LNCaP clone FGC (cell line): ENCODE measurements at regions not wholly inside any gene's neighbourhood (a gene's known extent, or its start where the extent isn't known, plus 50 kb on each side); places are given as distances from the start of the nearest gene placed in this dataset.

Experiments
- DNase-seq: peaks from one replicate; pipeline ENCODE4 v3.0.0-alpha.2; 2011; ENCODE audit warnings: low read depth
- H3K4me3 ChIP-seq: 2 replicates; pipeline ENCODE4 v1.5.1; 2011; ENCODE audit warnings: mild to moderate bottlenecking, low read depth, low read length, control low read depth
- TF ChIP-seq, protein P1 (sequence below): IDR thresholded peaks from 2 replicates; pipeline ENCODE4 v1.5.1; 2012; ENCODE audit warnings: mild to moderate bottlenecking; ENCODE audit not compliant: control insufficient read depth, insufficient read depth; ENCODE audit errors: extremely low read depth

DNA sequence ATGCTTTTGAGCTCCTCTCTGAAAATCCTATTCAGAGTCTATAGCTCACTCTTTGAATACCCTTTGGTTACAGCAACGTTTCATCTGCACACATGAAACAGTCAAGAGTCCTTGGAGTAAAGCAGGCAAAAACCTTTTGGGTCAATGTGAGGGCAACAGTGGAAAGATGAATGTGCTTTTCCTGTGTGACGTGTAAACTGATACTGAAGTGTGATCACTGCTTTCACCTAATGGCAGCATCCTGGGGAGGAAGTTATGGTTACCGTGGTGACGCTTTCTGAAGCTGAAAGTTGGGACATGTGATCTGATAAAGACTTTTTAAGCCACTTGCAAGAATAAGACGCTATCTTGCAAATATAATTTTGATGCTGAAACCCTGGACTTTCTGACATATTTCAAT lies 160.0 kb downstream of the SEC16B start:
- TF ChIP-seq, protein P1, sequence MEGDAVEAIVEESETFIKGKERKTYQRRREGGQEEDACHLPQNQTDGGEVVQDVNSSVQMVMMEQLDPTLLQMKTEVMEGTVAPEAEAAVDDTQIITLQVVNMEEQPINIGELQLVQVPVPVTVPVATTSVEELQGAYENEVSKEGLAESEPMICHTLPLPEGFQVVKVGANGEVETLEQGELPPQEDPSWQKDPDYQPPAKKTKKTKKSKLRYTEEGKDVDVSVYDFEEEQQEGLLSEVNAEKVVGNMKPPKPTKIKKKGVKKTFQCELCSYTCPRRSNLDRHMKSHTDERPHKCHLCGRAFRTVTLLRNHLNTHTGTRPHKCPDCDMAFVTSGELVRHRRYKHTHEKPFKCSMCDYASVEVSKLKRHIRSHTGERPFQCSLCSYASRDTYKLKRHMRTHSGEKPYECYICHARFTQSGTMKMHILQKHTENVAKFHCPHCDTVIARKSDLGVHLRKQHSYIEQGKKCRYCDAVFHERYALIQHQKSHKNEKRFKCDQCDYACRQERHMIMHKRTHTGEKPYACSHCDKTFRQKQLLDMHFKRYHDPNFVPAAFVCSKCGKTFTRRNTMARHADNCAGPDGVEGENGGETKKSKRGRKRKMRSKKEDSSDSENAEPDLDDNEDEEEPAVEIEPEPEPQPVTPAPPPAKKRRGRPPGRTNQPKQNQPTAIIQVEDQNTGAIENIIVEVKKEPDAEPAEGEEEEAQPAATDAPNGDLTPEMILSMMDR, result no peak
- no peak for DNase-seq
- H3K4me3 ChIP-seq, result no peak overlapping the region

DNA sequence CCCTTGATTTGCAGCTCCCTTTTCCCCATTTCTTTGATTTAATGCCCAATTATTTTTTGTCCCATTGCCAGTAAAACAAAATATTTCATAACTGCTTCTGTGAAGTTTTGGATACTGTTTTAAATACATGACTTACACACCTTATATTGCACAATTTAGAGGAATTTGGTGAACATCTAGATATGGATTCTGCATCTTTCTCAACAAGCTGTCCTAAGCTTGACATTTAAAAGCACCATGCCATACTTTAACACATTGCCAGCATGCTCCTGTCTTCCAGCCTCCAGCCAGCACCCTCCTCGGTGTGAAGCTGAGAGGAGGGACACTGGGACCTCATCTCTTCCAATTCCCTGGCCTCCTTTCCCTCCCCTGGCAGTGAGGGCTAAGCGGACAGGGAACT lies 167.6 kb downstream of the SEC16B start:
- DNase-seq, result no peak
- H3K4me3 ChIP-seq, result no peak overlapping the region
- TF ChIP-seq, protein P1, result no peak

DNA sequence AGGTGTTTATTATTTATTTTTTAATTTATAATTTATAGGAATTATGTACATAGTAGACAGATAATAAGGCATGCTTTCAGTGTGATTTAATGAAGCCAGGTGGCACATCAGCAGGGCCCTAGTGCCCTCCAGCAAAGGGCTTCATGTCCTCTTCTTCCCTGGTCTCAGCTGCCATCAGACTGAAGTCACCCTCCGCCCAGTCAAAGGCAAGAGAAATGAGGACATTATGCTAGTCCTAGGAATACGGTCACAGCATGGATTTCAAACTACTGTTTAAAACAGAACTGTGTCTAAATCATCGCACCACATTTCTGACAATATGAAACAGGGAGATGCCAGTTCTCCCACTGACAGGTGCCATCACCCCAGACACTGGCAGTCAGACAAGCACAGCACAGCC lies 168.1 kb downstream of the SEC16B start:
- DNase-seq, result no peak
- TF ChIP-seq, protein P1, result no peak
- H3K4me3 ChIP-seq, result no peak overlapping the region

DNA sequence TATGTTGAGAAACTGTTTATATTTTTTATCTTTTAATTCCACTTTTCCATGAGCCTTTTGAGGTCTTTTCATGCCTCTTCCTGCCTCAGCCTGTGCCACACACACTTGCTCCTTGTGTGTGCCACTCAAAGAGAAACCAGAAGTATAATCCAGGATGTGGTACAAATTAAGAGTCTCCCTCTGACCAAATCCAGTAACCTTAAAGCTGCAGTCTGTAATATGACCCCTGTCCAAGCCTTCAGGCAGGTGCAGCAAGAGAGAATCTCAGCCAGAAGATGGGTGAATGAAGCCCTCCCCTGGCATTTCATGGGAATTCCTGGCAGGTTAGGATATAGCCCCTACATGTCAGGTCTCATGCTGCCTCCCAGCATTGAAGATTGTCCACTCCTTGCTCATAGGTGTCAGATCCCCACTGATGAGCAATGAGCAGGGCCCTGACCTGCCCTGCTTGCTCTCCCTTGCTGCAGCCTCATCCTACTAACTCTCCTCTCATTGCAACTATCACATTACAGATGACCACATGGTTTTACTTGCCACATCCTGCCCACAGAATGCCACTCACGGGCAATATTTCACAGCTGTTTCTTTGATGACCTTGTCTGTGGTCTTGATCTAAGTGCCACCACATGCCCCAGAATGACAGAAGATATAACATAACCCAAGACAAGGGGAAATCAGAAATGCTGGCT lies 169.3 kb downstream of the SEC16B start:
- H3K4me3 ChIP-seq, result no peak overlapping the region
- TF ChIP-seq, protein P1, result no peak
- no peak for DNase-seq

DNA sequence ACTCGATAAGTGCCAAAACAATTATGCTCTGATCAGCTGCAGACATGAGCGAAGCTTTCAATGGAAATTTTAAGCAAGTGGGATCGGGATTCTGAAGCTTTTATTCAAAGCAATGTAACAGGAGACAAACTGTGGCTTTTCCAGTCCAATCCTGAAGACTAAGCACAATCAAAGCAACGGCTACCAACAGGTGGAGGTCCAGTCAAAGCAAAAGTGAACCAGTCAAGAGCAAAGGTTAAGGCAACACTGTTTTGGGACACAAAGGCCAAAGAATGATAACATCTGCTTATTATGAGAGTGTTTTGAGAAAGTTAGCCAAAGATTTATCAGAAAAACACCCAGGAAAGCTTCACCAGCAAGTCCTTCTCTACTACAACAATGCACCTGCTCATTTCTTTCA lies 170.1 kb downstream of the SEC16B start:
- no peak for DNase-seq
- H3K4me3 ChIP-seq, result no peak overlapping the region
- TF ChIP-seq, protein P1, result no peak

DNA sequence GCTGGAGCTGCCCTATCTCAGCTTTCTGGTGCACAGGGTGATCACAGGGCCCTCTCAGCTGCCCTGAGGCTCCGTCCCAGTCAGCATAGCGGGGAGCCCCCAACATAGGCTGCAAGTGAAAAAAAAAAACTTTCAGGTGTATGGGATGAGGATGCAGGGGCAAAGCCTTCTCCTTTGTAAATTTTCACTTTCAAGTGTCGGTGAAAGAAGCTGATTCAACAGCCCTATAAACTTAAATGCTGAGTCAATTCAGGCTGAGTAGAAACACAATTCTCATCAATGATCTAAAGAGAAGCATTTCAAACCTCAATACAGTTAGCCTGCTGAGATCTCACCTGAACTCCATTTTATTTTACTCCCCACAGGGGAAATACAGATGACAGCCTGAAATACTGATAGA lies 171.2 kb downstream of the SEC16B start:
- no peak for DNase-seq
- TF ChIP-seq, protein P1, result no peak

DNA sequence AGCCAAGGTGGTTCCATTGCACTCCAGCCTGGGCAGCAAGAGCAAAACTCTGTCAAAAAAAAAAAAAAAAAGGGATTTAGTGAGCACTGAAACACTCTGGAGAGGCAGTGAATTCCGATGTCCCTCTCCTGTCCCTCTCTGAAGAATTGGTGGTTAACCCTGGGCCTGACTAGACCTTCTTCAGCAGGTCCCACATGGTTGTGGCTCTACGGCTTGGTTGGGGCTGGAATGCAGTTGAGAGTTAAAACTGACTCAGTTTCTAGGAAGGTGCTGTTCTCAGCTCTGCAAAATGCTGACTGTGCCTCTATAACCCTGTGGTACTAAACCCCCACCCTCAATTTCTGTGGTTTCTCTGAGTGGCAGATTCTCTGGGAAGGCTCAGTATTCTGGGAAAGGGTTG lies 173.3 kb downstream of the SEC16B start:
- TF ChIP-seq, protein P1, result no peak
- no peak overlapping the region for H3K4me3 ChIP-seq
- no peak for DNase-seq

More for the DNA sequence above, 171.2 kb downstream of the SEC16B start:
- no peak overlapping the region for H3K4me3 ChIP-seq
